ENCODE measurements at regions not wholly inside any gene's neighbourhood (a gene's known extent, or its start where the extent isn't known, plus 50 kb on each side); places are given as distances from the start of the nearest gene placed in this dataset.

GRCh38 chr11:34756591-34756990 is 135.7 kb downstream of the EHF start:
- H3K4me3 ChIP-seq, result no peak overlapping the region
- H3K27ac ChIP-seq, result no peak overlapping the region
- no peaks in the 10 kb centered on the region for H3K36me3 ChIP-seq
- no peak for TF ChIP-seq POLR2A (IDR thresholded peaks at IDR 0.05)
- TF ChIP-seq POLR2AphosphoS5 (IDR thresholded peaks at IDR 0.05), result no peak
- TF ChIP-seq CTCF (IDR thresholded peaks at IDR 0.05), result no peak
- 68% methylated on average over 1 of the region's 1 CpG for WGBS
- no peaks in the 10 kb centered on the region for H3K9me3 ChIP-seq
- no peak for DNase-seq (ENCODE audit: low spot score)
- H3K27me3 ChIP-seq (replicated peaks; ENCODE audit: insufficient read depth), result no peaks in the 10 kb centered on the region
- H3K4me1 ChIP-seq (replicated peaks), result no peaks in the 10 kb centered on the region
- intact Hi-C loops (cut with DNase I), result no loop called here

- DNase-seq (ENCODE audit: low spot score), result no peak
- 96% methylated on average over 7 of the region's 7 CpGs for WGBS
- H3K4me3 ChIP-seq, result no peak overlapping the region
- peaks cover 5% of the 10 kb centered on the region for H3K4me1 ChIP-seq (replicated peaks)
- TF ChIP-seq CTCF (IDR thresholded peaks at IDR 0.05) (no peak), POLR2AphosphoS5 (IDR thresholded peaks at IDR 0.05) (no peak)
- no peak overlapping the region for H3K27ac ChIP-seq
- no peaks in the 10 kb centered on the region for H3K9me3 ChIP-seq
- H3K27me3 ChIP-seq (replicated peaks; ENCODE audit: insufficient read depth), result no peaks in the 10 kb centered on the region
- intact Hi-C loops (cut with DNase I), result no loop called here
- H3K36me3 ChIP-seq, result no peaks in the 10 kb centered on the region
Measured at GRCh38 chr11:34755671-34756070, 134.8 kb downstream of the EHF start.

GRCh38 chr11:34754171-34754823 is 133.4 kb downstream of the EHF start:
- H3K4me3 ChIP-seq, result no peak overlapping the region
- no peaks in the 10 kb centered on the region for H3K36me3 ChIP-seq
- no peaks in the 10 kb centered on the region for H3K27me3 ChIP-seq (replicated peaks; ENCODE audit: insufficient read depth)
- WGBS, result 58% methylated on average over 8 of the region's 8 CpGs
- DNase-seq (ENCODE audit: low spot score), result peak; percentile 26
- peaks cover 5% of the 10 kb centered on the region for H3K4me1 ChIP-seq (replicated peaks)
- no peaks in the 10 kb centered on the region for H3K9me3 ChIP-seq
- intact Hi-C loops (cut with DNase I), result no loop called here
- H3K27ac ChIP-seq, result no peak overlapping the region
- TF ChIP-seq POLR2AphosphoS5 (IDR thresholded peaks at IDR 0.05) (peak; percentile 42), POLR2A (IDR thresholded peaks at IDR 0.05) (no peak), CTCF (IDR thresholded peaks at IDR 0.05) (no peak)

GRCh38 chr11:34750692-34751405 is 130.0 kb downstream of the EHF start:
- Histone ChIP-seq H3K27ac (peak overlapping the region; percentile 79 to 87), H3K27me3 (replicated peaks; ENCODE audit: insufficient read depth) (no peaks in the 10 kb centered on the region), H3K9me3 (no peaks in the 10 kb centered on the region), H3K4me1 (replicated peaks) (peaks cover 5% of the 10 kb centered on the region), H3K4me3 (no peak overlapping the region), H3K36me3 (no peaks in the 10 kb centered on the region)
- TF ChIP-seq POLR2A (IDR thresholded peaks at IDR 0.05) (no peak), CTCF (IDR thresholded peaks at IDR 0.05) (no peak), POLR2AphosphoS5 (IDR thresholded peaks at IDR 0.05) (no peak)
- WGBS, result 32% methylated on average over 1 of the region's 1 CpG
- no peak for DNase-seq (ENCODE audit: low spot score)
- intact Hi-C loops (cut with DNase I), result no loop called here

All from prostate gland (tissue), 2 donors.